SK-N-MC (cell line): ENCODE measurements at regions not wholly inside any gene's neighbourhood (a gene's known extent, or its start where the extent isn't known, plus 50 kb on each side); places are given as distances from the start of the nearest gene placed in this dataset.

Experiments used
- EZH2 ChIP-seq: fragments of 200-600 bp; sonication (generic); IDR thresholded peaks from one replicate; pipeline ENCODE4 v1.6.1; 2017; ENCODE audit warnings: antibody characterized with exemption
- POLR2AphosphoS5 ChIP-seq: IDR thresholded peaks from 2 replicates; pipeline ENCODE4 v1.6.1; 2012; ENCODE audit warnings: mild to moderate bottlenecking, low read depth, low read length, borderline replicate concordance

DNA sequence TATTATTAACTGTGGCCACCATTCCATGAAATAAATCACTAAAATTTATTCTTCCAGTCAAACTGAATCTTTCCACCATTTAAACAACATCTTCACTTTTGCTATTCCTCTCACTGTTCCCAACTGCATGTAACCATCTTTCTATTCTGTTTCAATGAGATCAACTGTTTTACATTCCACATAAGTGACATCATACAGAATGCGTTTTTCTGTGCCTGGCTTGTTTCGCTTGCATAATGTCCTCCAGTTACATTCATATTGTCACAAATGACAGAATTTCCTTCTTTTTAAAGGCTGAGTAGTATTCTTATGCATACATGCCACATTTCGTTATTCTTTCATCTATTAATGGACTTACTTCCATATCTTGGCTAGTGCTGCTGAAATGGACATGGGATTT, 738.2 kb downstream of the SEMA5A start:
- TF ChIP-seq POLR2AphosphoS5 = no peak
- no peak for TF ChIP-seq EZH2
